22Rv1 (cell line): ENCODE measurements at regions not wholly inside any gene's neighbourhood (a gene's known extent, or its start where the extent isn't known, plus 50 kb on each side); places are given as distances from the start of the nearest gene placed in this dataset.

Experiments used
- H3K27ac ChIP-seq: fragments of 450-650 bp; 2 replicates; pipeline ENCODE4 v1.5.1; 2017
- ZFX ChIP-seq: fragments of 450-650 bp; IDR thresholded peaks from 2 replicates; pipeline ENCODE4 v1.6.1; 2017; ENCODE audit warnings: antibody characterized with exemption, borderline replicate concordance
- TF ChIP-seq, protein P1 (sequence below): fragments of 450-650 bp; IDR thresholded peaks from 2 replicates; pipeline ENCODE4 v1.5.1; 2017; ENCODE audit warnings: mild to moderate bottlenecking

DNA sequence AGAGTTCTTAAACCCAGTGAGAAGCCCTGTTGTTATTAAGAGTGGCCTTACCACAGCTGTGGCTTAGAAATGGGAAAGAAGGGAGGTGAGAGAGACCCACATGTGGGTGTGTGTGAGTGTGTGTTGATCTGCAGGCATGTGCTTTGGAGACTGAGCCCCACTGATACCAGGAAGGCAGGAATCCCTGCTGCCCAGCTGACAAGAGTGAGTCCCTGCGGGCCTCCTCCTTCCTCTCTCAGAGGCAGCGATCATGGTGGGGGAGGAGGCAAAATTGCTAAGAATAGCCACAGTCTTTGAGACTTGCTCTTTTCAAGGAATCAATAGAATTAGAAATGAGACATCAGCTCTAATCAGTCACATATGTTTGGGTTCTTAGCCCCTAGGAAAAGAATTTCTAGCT, 87.0 kb upstream of the WARS2 start:
- H3K27ac ChIP-seq = no peak overlapping the region
- TF ChIP-seq ZFX = no peak
- TF ChIP-seq, protein P1, sequence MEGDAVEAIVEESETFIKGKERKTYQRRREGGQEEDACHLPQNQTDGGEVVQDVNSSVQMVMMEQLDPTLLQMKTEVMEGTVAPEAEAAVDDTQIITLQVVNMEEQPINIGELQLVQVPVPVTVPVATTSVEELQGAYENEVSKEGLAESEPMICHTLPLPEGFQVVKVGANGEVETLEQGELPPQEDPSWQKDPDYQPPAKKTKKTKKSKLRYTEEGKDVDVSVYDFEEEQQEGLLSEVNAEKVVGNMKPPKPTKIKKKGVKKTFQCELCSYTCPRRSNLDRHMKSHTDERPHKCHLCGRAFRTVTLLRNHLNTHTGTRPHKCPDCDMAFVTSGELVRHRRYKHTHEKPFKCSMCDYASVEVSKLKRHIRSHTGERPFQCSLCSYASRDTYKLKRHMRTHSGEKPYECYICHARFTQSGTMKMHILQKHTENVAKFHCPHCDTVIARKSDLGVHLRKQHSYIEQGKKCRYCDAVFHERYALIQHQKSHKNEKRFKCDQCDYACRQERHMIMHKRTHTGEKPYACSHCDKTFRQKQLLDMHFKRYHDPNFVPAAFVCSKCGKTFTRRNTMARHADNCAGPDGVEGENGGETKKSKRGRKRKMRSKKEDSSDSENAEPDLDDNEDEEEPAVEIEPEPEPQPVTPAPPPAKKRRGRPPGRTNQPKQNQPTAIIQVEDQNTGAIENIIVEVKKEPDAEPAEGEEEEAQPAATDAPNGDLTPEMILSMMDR = no peak

DNA sequence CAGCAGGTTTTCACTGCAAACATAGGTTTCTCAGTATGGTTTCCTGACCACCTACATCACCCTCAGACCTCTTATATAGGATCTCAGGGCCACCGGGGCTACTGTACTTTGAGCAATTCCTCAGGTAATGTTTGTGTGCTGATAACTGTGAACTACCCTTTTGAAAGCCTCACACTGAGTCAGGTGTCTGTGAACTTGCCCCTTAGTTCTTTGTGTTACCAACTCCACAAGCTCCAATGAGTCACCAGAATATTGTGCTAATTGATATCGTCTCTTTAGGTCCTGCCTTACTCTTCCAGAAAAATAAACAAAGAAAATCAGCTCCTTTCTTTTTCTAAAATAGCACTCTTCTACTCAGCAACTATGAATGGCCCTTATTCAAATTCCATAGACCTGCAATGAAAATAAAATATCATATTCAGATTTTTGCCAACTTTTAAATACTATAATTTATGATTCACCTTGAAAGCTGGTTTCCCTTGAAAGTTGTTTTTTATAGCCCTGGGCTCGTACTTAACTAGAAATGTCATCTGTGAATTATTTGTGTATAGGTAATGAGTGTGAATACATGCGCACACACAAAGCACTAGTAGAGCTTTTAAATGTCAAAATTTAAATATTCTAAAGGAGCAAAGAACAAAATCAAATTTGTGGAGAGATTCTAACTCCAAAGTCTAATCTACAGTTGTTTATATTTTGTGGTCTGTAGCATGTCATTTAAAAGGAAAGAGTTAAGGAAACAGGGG, 88.1 kb upstream of the WARS2 start:
- TF ChIP-seq ZFX = no peak
- TF ChIP-seq, protein P1 = no peak

DNA sequence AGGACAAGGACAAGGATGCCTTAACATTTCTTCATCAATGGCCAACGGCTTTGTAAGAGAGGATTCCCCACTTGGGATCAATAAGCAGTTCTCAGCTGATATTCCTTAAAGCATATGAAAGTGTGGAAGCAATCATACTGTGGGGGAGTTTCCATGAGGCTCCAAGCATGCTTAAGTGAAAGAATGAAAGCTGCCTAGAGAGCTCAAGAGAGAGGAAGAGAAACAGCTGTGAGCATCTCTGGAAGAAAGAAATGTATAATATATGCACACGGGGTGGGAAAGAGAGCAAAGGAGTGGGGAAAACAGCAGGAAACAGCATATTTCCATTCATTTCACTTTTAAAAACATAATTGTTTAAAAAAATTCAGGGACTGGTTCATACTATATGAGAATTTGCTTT, 94.7 kb upstream of the WARS2 start:
- no peak overlapping the region for H3K27ac ChIP-seq
- TF ChIP-seq, protein P1 = no peak
- TF ChIP-seq ZFX = no peak

More for the DNA sequence above, 88.1 kb upstream of the WARS2 start:
- H3K27ac ChIP-seq = no peak overlapping the region

DNA sequence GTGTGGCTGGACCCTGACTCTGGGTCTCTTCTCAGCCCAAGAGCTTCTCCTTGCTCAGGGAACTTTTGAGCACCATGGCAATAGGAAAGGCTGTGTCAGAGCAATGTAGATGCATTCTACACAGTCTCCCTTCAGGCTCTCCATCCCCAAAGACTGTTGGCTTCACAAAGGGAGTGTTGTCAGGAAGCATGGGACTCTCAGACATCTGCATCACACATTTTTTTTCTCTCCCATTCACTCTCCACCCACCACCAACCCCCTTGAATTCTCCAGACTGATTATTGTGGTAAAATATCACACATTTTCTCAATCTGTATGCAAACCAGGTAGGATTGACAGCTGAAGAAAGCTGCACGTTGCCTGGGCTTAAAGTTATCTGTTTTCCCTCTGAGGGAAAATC, 105.4 kb upstream of the WARS2 start:
- TF ChIP-seq ZFX = no peak
- TF ChIP-seq, protein P1 = no peak
- no peak overlapping the region for H3K27ac ChIP-seq

DNA sequence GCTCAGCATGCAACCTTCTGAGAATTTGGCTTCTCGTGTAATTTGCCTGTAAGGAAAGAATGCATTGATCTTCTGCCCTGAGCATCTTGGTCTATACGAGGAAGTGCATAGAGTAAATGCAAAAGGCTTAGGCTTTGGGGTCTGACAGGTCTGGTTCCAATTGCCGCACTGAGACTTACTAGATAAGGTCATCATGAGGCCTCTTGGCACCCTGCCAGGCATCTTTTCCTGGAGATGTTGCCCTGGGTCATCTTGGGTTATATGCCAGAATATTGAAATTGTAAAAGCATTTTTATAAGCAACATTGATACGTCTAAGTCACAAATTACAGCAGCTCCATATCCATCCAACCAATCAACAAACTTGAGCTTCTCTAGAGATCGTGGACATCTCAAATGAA, 108.8 kb upstream of the WARS2 start:
- no peak for TF ChIP-seq ZFX
- TF ChIP-seq, protein P1 = no peak

DNA sequence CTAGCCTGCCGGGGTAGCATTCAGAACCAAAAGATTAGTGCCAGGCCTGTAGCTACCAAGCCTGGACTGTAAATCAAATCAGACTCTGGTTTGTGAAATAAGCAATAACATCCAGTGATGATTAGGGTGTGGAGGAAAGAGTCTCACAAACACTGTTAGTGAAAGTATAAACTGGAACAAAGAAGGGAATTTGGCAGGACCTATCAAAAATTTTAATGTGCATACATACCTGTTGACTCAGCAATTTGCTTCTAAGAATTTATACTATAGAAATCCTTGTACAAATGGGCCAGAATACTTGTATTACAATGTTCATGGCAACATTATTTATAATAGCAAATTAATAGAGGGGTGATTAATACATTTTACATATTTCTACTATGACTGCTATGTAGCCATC, 109.8 kb upstream of the WARS2 start:
- H3K27ac ChIP-seq = no peak overlapping the region
- TF ChIP-seq, protein P1 = no peak
- no peak for TF ChIP-seq ZFX

More for the DNA sequence above, 108.8 kb upstream of the WARS2 start:
- H3K27ac ChIP-seq = no peak overlapping the region

DNA sequence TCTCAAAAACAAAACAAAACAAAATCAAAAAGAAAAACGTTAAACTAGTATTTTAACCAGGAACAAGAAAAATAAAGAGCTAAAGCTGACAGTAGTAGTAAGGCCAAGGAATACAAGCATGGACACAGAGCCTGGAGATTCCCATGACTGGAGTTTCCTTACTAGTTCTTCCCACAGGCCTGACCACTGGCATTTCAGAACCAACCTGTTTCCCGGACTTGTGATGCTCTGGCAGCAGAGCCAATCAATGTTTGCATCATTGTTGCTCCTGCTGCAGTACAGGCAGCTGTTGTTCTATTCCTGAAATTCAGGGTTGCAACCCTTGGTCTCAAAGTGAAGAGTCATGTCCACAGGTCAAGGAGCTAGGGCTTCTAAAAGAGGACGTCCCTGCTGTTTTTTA, 111.3 kb upstream of the WARS2 start:
- H3K27ac ChIP-seq = no peak overlapping the region
- TF ChIP-seq, protein P1 = no peak
- TF ChIP-seq ZFX = no peak
